Upper lobe of left lung (tissue), 4 donors: ENCODE measurements at regions not wholly inside any gene's neighbourhood (a gene's known extent, or its start where the extent isn't known, plus 50 kb on each side); places are given as distances from the start of the nearest gene placed in this dataset.

Source experiments
- POLR2A ChIP-seq, 4 donors: fragments of 450-650 bp; IDR thresholded peaks; one replicate each; pipeline ENCODE4 v1.5.1; 2016 to 2017; ENCODE audit warnings: antibody characterized with exemption in 4 of 4, mild to moderate bottlenecking in 2 of 4
- TF ChIP-seq, protein P1 (sequence below), 6 experiments: fragments of 450-650 bp in 4 of 6; fragments of 200-600 bp in 2 of 6; sonication (generic) in 2 of 6; IDR thresholded peaks; one replicate each; pipeline ENCODE4 v1.5.1; 2016 to 2019; ENCODE audit warnings: antibody characterized with exemption in 6 of 6

DNA sequence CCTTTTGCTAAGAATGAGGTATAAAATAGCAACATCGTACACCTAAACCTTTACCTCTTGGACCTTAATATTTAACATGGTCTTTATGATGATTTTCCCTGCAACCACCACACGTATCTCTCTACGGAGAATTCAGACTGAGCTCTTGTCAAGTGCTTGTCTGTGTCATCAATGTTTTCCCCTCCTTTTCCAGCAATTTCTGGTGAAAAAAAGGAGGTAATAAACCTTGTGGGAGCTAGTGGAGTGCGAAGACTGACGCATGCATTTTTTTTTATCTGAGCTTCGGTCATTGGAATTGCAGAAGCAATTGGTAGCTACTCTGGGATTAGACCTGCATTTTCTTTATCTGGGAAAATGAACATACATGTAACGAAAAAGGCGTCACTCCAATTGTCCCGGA is 527.6 kb downstream of the TMEM114 start:
- TF ChIP-seq, protein P1, sequence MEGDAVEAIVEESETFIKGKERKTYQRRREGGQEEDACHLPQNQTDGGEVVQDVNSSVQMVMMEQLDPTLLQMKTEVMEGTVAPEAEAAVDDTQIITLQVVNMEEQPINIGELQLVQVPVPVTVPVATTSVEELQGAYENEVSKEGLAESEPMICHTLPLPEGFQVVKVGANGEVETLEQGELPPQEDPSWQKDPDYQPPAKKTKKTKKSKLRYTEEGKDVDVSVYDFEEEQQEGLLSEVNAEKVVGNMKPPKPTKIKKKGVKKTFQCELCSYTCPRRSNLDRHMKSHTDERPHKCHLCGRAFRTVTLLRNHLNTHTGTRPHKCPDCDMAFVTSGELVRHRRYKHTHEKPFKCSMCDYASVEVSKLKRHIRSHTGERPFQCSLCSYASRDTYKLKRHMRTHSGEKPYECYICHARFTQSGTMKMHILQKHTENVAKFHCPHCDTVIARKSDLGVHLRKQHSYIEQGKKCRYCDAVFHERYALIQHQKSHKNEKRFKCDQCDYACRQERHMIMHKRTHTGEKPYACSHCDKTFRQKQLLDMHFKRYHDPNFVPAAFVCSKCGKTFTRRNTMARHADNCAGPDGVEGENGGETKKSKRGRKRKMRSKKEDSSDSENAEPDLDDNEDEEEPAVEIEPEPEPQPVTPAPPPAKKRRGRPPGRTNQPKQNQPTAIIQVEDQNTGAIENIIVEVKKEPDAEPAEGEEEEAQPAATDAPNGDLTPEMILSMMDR (IDR thresholded peaks at IDR 0.05) = no peak
- TF ChIP-seq POLR2A (IDR thresholded peaks at IDR 0.05) = no peak
